ENCODE measurements at regions not wholly inside any gene's neighbourhood (a gene's known extent, or its start where the extent isn't known, plus 50 kb on each side); places are given as distances from the start of the nearest gene placed in this dataset.

DNA sequence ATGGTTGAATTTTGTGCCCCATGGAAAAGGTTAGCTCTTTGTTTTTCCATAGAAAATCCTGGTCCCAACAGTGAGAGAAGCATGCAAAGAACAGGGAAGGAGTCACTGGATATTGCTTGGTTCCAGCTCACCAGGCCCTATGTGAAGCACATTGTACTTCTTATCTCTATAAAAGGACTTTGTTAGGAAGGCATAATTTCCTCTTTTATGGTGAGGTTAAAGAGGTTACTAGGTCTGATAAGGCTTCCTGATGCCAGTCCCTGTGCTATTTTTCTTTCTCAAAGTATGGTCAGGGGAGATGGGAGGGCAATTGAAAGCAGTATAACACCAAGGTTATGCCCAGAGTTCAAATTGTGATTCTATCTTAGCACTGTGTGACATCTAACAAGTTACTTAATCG lies 162.6 kb downstream of the KIF18A start:
- no peak overlapping the region for H3K4me2 ChIP-seq (ENCODE audit: low read length)
- no peaks in the 10 kb centered on the region for H3K36me3 ChIP-seq (ENCODE audit: control insufficient read depth in 1 of 2, insufficient read depth in 2 of 2, low read length in 2 of 2)
- no peaks in the 10 kb centered on the region for H3K27me3 ChIP-seq (ENCODE audit: insufficient read depth, low read length)
- no TSS peak for BruUV-seq (replicated peaks)
- ATAC-seq (no peak), DNase-seq (ENCODE audit: low read depth, low spot score) (no peak)
- no peak overlapping the region for H3K27ac ChIP-seq (ENCODE audit: low read depth, low read length)
- H4K20me1 ChIP-seq (ENCODE audit: insufficient read depth) = no peaks in the 10 kb centered on the region
- ChIA-PET CTCF (no interaction called here), POLR2A (no interaction called here), RAD21 (ENCODE audit: low non-redundant PET in 1 of 2, low total read pairs in 2 of 2, uncharacterized antibody in 2 of 2, unreplicated experiment in 2 of 2) (no interaction called here)
- TF ChIP-seq JUND (IDR thresholded peaks at IDR 0.05) (no peak), EZH2 (IDR thresholded peaks at IDR 0.05) (no peak), RAD21 (IDR thresholded peaks at IDR 0.05; ENCODE audit: low read depth) (no peak), ZNF274 (IDR thresholded peaks at IDR 0.05; ENCODE audit: low read depth, low read length) (no peak), YY1 (IDR thresholded peaks at IDR 0.05; ENCODE audit: extremely low read depth, insufficient replicate concordance, low read depth, low read length) (no peak), POLR2A (IDR thresholded peaks at IDR 0.05; ENCODE audit: borderline replicate concordance, extremely low read depth, insufficient read depth, insufficient read length) (no peak), ZFX (IDR thresholded peaks at IDR 0.05) (no peak), SIN3A (IDR thresholded peaks at IDR 0.05; ENCODE audit: low read depth) (no peak), TCF7L2 (IDR thresholded peaks at IDR 0.05; ENCODE audit: borderline replicate concordance, extremely low read depth, insufficient read depth, insufficient read length) (no peak), SRF (IDR thresholded peaks at IDR 0.05; ENCODE audit: low read depth) (no peak), EZH2phosphoT487 (IDR thresholded peaks at IDR 0.05; ENCODE audit: borderline replicate concordance) (no peak)
- TF ChIP-seq, protein P1, sequence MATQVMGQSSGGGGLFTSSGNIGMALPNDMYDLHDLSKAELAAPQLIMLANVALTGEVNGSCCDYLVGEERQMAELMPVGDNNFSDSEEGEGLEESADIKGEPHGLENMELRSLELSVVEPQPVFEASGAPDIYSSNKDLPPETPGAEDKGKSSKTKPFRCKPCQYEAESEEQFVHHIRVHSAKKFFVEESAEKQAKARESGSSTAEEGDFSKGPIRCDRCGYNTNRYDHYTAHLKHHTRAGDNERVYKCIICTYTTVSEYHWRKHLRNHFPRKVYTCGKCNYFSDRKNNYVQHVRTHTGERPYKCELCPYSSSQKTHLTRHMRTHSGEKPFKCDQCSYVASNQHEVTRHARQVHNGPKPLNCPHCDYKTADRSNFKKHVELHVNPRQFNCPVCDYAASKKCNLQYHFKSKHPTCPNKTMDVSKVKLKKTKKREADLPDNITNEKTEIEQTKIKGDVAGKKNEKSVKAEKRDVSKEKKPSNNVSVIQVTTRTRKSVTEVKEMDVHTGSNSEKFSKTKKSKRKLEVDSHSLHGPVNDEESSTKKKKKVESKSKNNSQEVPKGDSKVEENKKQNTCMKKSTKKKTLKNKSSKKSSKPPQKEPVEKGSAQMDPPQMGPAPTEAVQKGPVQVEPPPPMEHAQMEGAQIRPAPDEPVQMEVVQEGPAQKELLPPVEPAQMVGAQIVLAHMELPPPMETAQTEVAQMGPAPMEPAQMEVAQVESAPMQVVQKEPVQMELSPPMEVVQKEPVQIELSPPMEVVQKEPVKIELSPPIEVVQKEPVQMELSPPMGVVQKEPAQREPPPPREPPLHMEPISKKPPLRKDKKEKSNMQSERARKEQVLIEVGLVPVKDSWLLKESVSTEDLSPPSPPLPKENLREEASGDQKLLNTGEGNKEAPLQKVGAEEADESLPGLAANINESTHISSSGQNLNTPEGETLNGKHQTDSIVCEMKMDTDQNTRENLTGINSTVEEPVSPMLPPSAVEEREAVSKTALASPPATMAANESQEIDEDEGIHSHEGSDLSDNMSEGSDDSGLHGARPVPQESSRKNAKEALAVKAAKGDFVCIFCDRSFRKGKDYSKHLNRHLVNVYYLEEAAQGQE (IDR thresholded peaks at IDR 0.05; ENCODE audit: low read depth) = no peak
- TF ChIP-seq, protein P2, sequence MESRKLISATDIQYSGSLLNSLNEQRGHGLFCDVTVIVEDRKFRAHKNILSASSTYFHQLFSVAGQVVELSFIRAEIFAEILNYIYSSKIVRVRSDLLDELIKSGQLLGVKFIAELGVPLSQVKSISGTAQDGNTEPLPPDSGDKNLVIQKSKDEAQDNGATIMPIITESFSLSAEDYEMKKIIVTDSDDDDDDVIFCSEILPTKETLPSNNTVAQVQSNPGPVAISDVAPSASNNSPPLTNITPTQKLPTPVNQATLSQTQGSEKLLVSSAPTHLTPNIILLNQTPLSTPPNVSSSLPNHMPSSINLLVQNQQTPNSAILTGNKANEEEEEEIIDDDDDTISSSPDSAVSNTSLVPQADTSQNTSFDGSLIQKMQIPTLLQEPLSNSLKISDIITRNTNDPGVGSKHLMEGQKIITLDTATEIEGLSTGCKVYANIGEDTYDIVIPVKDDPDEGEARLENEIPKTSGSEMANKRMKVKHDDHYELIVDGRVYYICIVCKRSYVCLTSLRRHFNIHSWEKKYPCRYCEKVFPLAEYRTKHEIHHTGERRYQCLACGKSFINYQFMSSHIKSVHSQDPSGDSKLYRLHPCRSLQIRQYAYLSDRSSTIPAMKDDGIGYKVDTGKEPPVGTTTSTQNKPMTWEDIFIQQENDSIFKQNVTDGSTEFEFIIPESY (IDR thresholded peaks at IDR 0.05; ENCODE audit: extremely low read depth, insufficient replicate concordance, low read length) = no peak
- TF ChIP-seq, protein P3, sequence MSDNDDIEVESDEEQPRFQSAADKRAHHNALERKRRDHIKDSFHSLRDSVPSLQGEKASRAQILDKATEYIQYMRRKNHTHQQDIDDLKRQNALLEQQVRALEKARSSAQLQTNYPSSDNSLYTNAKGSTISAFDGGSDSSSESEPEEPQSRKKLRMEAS (IDR thresholded peaks at IDR 0.05) = no peak
- TF ChIP-seq, protein P4, sequence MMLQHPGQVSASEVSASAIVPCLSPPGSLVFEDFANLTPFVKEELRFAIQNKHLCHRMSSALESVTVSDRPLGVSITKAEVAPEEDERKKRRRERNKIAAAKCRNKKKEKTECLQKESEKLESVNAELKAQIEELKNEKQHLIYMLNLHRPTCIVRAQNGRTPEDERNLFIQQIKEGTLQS (IDR thresholded peaks at IDR 0.05) = no peak
- TF ChIP-seq, protein P5, sequence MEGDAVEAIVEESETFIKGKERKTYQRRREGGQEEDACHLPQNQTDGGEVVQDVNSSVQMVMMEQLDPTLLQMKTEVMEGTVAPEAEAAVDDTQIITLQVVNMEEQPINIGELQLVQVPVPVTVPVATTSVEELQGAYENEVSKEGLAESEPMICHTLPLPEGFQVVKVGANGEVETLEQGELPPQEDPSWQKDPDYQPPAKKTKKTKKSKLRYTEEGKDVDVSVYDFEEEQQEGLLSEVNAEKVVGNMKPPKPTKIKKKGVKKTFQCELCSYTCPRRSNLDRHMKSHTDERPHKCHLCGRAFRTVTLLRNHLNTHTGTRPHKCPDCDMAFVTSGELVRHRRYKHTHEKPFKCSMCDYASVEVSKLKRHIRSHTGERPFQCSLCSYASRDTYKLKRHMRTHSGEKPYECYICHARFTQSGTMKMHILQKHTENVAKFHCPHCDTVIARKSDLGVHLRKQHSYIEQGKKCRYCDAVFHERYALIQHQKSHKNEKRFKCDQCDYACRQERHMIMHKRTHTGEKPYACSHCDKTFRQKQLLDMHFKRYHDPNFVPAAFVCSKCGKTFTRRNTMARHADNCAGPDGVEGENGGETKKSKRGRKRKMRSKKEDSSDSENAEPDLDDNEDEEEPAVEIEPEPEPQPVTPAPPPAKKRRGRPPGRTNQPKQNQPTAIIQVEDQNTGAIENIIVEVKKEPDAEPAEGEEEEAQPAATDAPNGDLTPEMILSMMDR (IDR thresholded peaks at IDR 0.05 in 2 of 3, conservative IDR thresholded peaks at IDR 0.05 in 1 of 3; ENCODE audit: borderline replicate concordance in 1 of 3, insufficient read depth in 1 of 3, low read depth in 2 of 3, low read length in 2 of 3) = no peak
- no peak overlapping the region for H3K9ac ChIP-seq (ENCODE audit: low read length)
- no peaks in the 10 kb centered on the region for H3K4me1 ChIP-seq (ENCODE audit: control insufficient read depth in 1 of 2, insufficient read depth in 2 of 2, low read length in 2 of 2)
- H3K4me3 ChIP-seq (replicated peaks in 1 of 2; ENCODE audit: low read depth in 1 of 2, low read length in 2 of 2) = no peak overlapping the region
- H2AFZ ChIP-seq (ENCODE audit: low read depth, low read length, poor library complexity, severe bottlenecking) = no peak overlapping the region
- intact Hi-C loops (cut with micrococcal nuclease) = no loop called here
- H3K79me2 ChIP-seq (ENCODE audit: insufficient read depth, low read length) = no peaks in the 10 kb centered on the region
- no peaks in the 10 kb centered on the region for H3K9me3 ChIP-seq (ENCODE audit: control insufficient read depth in 1 of 2, insufficient read depth in 1 of 2, low read depth in 1 of 2, low read length in 2 of 2)
- no peaks in the 10 kb centered on the region for H3K9me2 ChIP-seq (ENCODE audit: insufficient read depth)
